HS-5 (cell line): ENCODE measurements at regions not wholly inside any gene's neighbourhood (a gene's known extent, or its start where the extent isn't known, plus 50 kb on each side); places are given as distances from the start of the nearest gene placed in this dataset.

Experiments
- DNase-seq: peaks from one replicate; pipeline ENCODE4 v3.0.0-alpha.2; 2012; ENCODE audit warnings: low read depth

DNA sequence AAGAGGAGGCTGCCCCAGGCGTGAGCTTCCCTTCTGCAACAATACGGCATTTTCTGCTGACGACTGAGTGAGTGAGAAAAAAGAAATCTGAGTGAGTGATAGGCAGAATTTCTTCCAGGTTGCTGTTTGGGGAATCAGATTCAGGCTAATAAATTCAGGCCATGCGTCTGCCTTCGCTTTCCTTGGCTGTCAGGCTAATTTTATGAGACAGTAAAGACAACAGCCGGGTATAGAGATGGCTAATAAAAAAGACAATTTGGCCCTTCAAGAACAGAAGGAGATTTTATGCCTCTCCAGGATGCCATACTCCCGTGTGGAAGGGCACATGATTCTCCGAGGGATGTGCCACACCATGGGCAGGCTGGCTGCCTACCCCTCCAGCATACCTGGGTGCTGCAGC lies 145.9 kb upstream of the UBL3 start:
- DNase-seq, result no peak

DNA sequence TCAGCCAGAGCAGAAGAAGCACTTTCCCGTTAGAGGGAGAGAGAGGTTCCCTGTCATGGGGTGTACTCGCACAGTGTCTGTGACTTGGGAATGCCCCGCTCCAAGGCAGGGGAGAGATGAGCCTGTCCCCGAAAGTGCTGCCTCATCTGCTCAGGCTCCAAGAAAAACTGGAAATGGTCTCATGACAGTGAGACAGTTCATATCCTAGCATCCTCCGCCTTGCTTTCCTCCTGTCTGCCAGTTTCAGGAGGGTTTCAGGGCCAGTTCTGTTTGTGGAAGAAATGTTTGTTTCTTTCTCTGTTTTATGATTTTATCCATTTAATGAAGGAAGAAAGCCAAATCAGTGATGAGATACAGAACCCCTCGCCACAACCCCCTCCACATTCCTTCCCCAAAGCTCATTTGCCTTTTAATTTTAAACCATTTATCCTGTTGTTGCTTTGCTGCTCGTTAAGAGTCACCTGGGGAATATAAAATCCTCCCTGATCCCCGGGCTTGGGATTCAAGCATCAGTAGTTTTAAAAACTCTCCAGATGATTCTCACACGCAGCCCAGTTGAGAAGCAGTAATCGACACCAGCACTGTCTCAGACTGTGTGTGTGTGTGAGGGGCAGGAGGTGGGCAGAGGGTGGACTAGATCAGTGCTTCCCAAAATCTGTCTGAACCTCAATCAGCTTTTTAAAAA lies 144.6 kb upstream of the UBL3 start:
- DNase-seq, result no peak

DNA sequence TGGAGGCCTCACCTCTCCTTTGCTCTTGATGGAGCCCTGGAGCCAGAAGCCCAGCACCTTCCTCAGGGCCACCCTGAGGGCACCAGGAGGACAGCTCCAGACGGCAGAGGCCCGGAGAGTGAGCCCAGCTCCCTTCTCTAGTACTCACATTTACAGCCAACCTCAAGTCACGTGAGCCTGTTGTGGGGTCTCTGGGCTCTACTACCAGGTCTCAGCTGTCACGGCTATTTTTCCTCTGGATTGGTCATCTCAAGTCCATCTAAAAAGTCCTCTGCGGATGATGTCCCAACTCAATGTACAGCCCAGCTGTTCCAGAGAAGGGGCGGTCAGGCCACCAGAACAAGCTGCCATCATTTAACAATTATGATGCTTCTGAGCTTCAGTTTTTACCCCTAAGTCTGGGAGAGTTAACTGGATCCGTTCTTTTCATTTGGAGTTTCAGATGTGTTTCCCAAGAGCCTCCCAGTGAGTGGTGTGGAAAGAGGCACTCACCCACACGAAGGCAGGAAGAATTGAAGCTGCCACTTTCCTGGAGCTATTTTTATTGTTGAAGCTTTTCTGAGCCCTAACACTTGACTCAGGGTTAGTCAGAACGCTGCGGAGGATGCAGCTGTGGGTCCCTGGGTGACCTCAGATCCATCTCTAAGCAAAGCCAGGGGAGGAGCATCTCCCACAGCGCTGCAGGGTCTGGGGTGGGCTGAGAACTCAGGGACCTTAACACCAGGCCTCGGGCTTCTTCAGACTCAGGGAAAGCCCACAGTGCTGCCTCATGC lies 143.5 kb upstream of the UBL3 start:
- peak; percentile 49 for DNase-seq

DNA sequence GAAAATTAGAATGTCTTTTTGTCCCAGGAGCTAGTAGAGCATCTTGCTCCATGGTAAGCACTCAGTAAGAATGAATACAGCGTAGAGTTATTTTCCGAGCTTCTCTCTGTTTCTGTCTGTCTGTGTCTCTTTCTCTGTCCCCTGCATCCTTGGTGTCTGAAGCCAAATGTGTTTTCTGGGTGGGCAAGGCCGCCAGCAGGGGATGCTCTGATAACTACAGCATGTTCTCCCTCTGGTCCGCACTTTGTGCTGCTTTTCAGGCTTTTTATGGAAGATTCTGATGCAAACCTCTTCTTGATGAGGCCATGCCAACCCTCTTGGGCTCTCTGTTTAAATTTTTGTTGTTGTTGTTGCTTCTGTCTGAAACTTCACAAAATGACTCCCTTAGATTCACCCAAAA lies 142.8 kb upstream of the UBL3 start:
- DNase-seq, result no peak

DNA sequence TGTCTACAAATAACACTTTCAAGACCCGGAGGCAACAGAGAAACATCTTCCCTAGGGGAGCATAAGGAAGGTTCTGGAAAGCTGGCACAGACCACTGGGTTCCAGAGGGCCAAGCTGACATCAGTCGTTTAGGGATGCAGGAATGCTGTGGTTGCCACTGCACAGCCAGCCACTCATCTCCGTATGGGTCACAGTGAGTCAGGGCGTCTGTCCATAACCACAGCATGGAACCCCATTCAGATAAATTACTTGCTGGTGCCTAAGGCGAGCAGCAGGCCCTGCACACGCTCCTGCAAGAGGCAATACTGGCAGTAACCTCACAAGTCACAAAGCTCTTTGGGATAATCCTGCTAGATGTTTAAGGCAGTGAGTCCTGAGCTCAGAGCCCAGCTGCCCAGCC lies 140.9 kb upstream of the UBL3 start:
- peak; percentile 62 for DNase-seq

DNA sequence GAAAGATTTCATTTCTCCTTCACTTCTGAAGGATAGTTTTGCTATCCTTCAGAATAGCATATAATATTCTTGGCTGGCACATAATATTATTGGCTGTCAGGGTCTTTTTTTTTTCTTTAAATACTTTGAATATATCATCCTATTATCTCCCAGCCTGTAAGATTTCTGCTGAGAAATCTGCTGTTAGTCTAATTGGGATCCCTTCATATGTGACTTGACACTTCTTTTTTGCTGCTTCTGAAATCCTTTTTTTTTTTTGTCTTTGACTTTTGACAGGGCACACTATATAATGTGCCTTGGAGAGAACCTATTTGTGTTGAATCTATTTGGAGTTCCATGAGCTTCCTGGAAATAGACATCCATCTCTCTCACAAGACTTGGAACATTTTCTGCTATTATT lies 136.9 kb upstream of the UBL3 start:
- no peak for DNase-seq

DNA sequence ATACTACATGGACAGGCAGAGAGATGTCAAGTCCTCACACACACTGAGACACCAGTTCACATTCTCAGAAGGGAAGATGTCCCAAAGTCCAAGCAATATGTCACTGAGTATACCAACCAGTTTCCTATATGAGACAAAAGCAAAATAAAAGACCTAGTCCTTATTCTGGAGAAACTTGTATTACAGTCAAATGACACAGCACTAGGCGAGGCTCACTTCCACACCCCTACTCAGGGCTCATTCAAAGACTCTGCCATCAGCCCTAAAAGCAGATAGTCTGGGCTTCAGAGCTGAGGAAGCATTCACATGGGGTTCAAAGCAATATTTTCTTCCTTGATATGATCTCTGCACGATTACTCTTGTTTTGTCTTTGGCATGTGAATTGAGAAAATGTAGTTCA lies 129.9 kb upstream of the UBL3 start:
- DNase-seq, result no peak

DNA sequence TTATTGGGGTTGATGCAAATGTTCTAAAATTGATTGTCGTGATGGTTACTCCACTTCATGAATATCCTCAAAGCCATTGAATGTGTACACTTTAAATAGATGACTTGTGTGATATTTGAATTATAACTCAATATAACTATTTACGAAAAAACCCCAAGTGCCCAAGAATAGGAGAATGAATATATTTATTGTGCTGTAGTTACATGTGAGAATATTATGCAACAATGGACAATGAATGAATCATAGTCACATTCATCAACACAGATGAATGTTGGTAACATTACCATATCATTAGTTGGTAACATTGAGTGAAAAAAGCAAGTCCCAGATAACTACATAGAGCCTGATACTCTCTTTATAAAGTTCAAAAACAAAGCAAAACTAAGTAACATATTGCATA lies 127.8 kb upstream of the UBL3 start:
- no peak for DNase-seq

DNA sequence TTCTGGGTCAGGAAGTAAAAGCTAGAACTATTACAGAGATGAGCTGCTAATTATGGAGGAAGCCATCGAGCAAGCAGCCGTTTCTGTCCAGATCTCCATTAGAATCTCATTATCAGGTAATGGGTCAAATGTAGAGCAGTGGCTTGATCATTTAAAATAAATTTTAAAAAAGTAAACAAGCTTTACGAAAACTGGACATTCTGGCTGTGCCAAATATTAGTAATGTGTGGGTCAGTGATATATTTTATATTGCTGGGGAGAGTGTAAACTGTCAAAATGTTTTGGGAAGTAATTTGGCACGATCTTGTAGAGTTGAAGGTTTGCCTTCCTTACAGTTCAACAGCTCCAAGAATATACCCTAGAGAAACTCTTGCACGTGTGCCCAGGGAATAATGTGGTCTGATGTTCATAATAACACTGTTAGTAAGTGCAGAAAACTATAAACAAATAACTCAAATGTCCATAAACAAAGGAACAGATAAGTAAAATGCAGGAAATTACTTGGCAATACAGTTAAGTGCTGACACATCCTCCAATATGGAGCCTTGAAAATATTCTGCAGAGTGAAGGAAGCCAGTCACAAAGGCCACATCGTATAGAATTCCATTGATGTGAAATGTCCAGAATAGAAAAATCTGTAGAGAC lies 127.2 kb upstream of the UBL3 start:
- no peak for DNase-seq

DNA sequence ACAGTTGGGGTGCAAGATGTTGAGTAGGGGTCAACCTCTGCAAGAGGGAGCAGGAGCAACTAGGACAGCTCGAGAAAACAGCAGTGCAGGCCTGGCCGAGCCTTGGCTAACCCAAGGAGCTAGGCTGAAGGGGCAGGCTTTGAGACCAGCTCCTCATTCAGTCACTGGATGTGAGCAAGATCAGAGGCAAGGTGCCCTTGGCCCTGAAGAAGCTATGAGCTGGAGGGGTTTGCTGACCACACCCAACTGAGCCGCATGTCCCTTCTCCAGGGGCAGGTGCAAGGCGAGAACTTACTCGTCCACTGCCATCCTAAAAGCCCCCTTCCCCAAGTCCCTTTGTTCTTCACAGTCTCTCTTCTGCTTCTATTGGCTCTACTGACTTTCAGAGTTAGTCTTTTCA lies 126.1 kb upstream of the UBL3 start:
- no peak for DNase-seq

DNA sequence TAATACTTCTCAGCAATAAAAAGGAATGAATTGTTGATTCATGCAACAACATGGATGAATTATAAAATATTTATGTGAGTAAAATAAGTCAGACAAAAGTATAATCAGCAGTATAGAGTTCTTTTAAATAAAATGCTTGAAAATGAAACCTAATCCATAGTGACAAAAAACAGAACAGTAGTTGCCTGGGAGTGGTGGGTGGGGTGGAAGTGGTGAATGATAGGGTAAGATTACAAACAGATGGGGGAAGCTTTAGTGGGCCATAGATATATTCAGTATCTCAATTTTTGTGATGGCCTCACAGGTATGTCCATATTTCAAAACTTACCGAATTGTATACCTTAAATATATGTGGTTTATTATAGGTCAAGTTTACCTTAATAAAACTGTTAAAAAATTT lies 124.9 kb upstream of the UBL3 start:
- no peak for DNase-seq

DNA sequence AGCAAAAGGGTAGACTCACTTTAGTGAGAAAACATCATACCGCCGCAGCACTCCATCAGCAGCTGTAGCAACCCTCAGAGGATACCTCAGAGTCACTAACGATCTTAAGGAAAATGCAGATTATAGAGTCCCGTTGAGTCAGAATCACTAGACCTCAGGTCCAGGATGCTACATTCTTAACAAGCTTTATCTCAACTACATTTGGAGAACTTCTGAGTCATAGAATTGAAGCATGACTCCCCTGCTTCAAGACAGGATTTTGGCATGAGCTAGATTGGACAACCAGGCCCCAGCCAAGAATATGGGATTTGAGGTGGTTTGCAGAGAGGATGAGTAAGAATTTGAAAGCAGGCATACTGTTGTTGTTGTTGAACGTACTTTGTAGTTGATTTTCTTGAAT lies 118.9 kb upstream of the UBL3 start:
- no peak for DNase-seq

DNA sequence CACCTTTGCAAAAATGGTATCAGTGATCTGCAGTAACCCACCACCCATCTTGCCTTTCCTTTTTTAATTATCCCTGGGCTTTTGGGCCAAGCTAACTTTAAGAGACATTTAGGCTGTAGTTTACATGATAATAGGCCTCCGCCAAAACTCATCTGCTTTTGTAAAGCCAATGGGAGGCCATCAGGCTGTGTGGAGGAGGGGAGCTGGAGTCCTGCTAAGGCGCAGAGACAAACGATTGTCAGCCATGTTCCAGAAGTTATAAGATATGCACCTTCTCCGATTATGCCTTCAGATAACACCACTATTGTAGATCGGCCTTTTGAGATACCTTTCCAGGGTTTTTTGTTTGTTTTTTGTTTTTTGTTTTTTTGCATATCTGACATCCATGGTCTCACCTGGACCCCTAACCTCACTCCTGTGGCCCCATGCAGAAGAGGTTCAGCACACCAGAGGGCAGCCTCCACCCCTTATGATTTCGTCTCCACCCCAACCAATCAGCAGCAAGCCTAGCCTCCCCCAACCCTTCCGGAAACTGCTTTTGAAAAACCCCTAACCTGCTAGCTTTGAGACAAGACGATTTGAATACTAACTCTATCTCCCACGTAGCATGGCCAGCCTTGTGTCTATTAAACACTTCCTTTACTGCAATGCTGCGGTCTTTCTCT lies 113.9 kb upstream of the UBL3 start:
- DNase-seq, result no peak

DNA sequence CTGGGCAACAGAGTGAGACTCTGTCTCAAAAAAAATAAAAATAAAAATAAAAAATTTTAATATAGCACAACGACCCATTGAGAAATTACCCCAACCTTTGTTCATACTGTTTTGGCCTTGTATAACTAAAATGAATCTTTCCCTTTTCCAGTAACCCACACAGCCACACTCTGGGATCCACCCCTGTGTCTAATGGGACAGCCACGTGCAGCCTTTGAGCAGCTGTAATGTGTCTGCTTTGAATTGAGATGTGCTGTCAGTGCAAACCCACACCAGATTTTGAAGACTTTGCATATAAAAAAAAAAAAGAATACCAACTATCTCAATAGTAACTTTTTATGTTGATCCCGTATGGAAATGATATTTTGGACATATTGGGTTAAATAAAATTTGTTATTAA lies 112.7 kb upstream of the UBL3 start:
- no peak for DNase-seq

DNA sequence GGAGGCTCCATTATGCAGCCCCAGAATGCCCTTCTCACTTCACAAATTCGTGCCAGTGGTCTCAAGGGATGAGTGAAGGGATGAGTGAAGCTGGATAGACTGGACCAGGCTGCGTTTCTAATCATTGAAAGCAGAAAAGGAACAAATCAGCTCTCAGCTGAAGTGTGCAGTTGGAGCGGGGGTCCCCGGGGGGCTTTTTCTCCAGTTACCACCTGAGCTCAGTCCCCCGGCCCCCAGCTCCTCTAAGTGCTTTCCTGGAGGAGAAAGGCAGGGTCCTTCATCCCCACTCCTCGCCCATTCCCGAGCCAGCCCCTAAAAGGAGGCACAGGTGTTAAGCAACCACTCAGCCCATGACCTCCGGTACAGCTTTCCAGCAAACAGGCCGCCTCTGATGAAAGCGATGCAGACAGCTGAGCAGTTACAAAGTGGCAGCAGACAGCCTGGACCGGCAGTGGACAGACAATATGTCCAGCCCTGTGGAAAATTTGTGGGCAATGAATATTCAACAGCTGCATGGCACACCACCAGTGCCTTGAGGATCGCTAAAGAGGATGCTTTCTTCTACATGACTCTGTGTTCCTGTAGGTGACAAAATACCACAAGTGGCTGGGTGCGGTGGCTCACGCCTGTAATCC lies 110.7 kb upstream of the UBL3 start:
- DNase-seq, result no peak

DNA sequence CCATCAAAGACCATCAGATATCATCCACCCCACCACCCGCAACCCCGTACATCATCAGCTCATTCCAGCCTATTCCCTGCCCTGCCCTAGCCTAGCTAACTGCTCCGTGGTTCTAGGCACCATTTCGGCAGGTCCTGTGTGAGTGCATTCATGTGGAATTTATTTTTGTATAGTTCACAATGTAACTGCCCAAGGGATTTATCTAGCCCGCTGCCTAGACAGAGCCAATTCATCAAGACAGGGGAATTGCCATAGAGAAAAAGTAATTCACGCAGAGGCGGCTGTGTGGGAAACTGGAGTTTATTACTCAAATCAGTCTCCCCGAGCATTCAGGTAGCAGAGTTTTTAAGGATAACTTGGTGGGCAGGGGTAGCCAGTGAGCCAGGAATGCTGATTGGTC lies 109.2 kb upstream of the UBL3 start:
- no peak for DNase-seq

DNA sequence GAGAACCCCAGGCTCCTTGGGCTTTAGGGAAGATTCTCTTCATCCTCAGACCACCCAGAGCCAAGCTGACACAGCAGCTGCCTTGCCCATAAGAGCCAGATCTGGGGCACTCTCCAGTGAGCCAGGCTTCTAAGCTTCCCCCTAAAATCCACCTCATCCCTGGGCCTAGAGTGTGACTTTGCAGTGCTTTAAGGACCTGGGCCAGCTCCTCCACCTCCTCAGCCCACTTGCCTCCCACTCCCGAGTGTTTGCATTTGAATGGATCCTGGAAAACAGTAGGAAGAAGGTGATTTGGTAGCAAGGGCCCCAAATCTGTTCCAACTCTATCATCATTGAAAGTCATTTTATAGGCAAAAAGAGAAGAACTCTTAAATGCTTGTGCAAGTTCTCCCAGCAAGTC lies 108.7 kb upstream of the UBL3 start:
- DNase-seq, result no peak

DNA sequence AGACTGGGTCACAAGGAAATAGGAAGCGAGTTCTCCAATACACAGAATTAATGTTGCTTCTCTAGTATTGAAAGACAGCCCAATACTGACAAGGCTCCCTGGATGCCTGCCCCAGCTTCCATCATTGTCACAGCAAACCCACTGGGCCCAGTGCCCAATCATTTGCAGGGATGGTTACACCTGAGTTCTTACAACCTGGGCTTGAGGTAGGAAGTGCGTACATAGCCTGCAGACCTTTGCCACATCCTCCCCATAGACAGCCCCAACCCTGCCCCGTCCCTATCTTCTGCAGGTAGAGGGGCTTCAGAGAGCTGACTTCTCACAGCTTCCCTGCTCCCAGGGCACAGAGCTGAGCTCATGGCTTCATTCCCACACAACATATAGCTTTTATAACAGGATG lies 108.1 kb upstream of the UBL3 start:
- no peak for DNase-seq

DNA sequence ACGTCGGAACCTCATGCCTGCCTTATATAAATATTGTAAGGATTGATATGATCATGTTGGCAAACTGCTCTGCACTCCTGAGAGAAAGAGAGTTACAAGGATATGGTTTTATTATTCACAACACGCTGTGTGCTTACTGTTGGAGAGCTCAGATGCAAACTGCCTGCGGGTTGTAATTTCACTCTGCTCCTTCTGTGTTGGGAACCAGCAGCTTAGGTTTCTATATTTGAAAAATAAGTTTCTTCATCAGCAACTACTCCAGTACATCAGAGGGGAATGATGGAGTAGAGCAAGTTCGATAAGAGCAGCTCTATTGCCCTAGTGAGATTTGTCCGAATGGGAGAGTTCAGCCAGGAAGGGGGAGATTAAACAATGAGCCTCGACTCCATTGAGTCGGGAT lies 106.9 kb upstream of the UBL3 start:
- no peak for DNase-seq

DNA sequence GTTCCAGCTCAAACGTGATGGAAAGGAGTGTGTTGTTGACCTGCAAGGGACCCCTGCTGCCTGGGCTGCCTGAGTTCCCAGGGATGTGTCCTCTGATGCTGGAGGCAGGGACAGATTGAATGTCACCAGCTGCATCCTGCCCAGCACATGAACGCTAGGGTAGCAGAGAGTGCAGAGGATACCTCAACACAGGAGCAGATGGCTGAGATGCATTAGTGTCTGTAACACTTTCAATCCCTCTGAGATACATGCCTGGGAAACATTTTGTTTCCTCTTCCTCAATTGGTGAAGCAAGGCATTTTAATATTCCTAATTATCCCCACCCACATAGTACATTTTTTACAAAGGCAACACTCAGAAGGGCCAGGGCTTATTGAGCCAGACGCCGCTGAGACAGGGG lies 106.4 kb upstream of the UBL3 start:
- no peak for DNase-seq

DNA sequence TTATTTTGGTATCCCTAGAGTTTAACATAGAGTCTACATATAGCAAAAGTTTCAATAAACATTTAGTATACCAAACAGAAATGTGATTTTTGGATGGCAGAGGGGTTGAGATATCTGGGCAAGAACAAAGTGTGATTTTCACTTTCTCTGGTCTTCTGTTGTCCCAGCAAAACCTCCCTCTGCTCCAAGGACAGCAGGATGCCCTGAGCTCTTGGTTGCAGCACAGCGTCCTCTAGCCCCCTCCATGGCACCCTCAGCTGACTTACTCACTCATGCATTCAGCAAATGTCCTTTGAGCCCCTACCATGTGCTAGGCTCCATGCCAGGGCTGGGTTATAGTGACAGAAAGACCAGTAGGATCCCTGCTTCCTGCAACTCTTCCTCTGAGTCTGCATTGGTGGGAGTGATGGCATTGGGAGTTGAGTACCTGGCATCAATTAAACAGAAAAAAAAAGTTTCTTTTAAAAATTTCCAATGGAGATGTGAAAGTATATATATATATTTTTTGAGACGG lies 104.8 kb upstream of the UBL3 start:
- DNase-seq, result no peak
